ENCODE measurements at regions not wholly inside any gene's neighbourhood (a gene's known extent, or its start where the extent isn't known, plus 50 kb on each side); places are given as distances from the start of the nearest gene placed in this dataset.
"Not testable (repeated sequence)": the region's sequence is repeated elsewhere in the genome, so short reads cannot be mapped to it uniquely, and the experiment has no call there.

DNA sequence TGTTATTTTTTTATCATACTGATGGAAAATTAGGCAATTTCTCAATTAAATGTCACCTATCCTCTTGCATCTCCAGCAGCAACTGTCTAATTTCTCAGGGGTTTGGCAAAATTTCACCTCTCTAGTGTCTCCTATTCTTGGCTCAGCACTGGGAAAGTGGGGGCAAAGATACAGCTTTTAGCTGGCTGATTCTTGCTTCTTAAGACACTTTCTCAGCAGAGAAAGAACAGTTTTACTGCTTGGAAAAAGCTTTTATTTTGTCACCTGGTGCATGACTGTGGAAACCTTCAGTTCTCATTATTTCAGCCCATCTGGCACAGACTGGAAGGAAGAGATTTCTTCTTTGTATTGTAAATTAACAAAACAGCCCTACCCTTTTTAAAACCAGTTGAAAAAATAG lies 283.6 kb upstream of the SGCD start:
- H3K9me3 ChIP-seq (replicated peaks; ENCODE audit: low read length): no peaks in the 10 kb centered on the region
- H3K9ac ChIP-seq (ENCODE audit: low read depth, low read length): no peak overlapping the region
- no peak overlapping the region for H3K4me3 ChIP-seq (ENCODE audit: low read length)
- H3K27me3 ChIP-seq (ENCODE audit: control insufficient read depth, insufficient read depth, low read length): no peaks in the 10 kb centered on the region
- H3K36me3 ChIP-seq (ENCODE audit: insufficient read depth, low read length): no peaks in the 10 kb centered on the region
- H3K4me1 ChIP-seq (ENCODE audit: control insufficient read depth, insufficient read depth, low read length): no peaks in the 10 kb centered on the region
- no peak overlapping the region for H3K4me2 ChIP-seq (ENCODE audit: low read length)

GRCh38 chr5:156051972-156052371 lies 275.0 kb upstream of the SGCD start:
- Histone ChIP-seq H3K4me1 (ENCODE audit: control insufficient read depth, insufficient read depth, low read length) (no peaks in the 10 kb centered on the region), H3K36me3 (ENCODE audit: insufficient read depth, low read length) (no peaks in the 10 kb centered on the region), H3K9ac (ENCODE audit: low read depth, low read length) (no peak overlapping the region), H3K9me3 (replicated peaks; ENCODE audit: low read length) (no peaks in the 10 kb centered on the region), H3K4me3 (ENCODE audit: low read length) (no peak overlapping the region), H3K4me2 (ENCODE audit: low read length) (no peak overlapping the region), H3K27me3 (ENCODE audit: control insufficient read depth, insufficient read depth, low read length) (no peaks in the 10 kb centered on the region)

GRCh38 chr5:156052656-156053055 lies 274.3 kb upstream of the SGCD start:
- no peak overlapping the region for H3K9ac ChIP-seq (ENCODE audit: low read depth, low read length)
- no peak overlapping the region for H3K4me3 ChIP-seq (ENCODE audit: low read length)
- no peaks in the 10 kb centered on the region for H3K27me3 ChIP-seq (ENCODE audit: control insufficient read depth, insufficient read depth, low read length)

DNA sequence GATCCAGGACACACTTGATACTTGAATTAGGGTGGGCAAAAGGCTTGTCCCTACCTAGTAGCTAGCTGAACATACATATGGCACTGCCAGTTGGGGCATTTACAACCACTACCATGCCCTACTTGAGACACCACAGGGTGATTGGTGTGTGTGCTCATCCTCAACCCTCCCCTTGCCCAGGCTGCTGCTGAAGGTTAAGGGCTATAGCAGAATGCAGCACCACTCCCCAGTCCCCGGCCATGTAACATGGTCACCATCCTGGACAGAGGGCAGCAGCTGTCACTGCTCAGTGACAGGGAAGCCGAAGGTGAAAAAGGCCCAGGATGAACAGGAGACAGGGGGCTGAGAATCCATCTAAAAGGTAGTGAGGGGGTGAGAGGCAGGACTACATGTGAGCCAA lies 273.9 kb upstream of the SGCD start:
- H3K36me3 ChIP-seq (ENCODE audit: insufficient read depth, low read length): no peaks in the 10 kb centered on the region
- H3K9me3 ChIP-seq (replicated peaks; ENCODE audit: low read length): no peaks in the 10 kb centered on the region
- H3K4me1 ChIP-seq (ENCODE audit: control insufficient read depth, insufficient read depth, low read length): no peaks in the 10 kb centered on the region
- no peak overlapping the region for H3K9ac ChIP-seq (ENCODE audit: low read depth, low read length)
- no peak overlapping the region for H3K4me3 ChIP-seq (ENCODE audit: low read length)
- no peak overlapping the region for H3K4me2 ChIP-seq (ENCODE audit: low read length)
- H3K27me3 ChIP-seq (ENCODE audit: control insufficient read depth, insufficient read depth, low read length): no peaks in the 10 kb centered on the region

More at GRCh38 chr5:156052656-156053055, 274.3 kb upstream of the SGCD start:
- no peak overlapping the region for H3K4me2 ChIP-seq (ENCODE audit: low read length)
- no peaks in the 10 kb centered on the region for H3K9me3 ChIP-seq (replicated peaks; ENCODE audit: low read length)
- H3K4me1 ChIP-seq (ENCODE audit: control insufficient read depth, insufficient read depth, low read length): no peaks in the 10 kb centered on the region
- H3K36me3 ChIP-seq (ENCODE audit: insufficient read depth, low read length): no peaks in the 10 kb centered on the region

DNA sequence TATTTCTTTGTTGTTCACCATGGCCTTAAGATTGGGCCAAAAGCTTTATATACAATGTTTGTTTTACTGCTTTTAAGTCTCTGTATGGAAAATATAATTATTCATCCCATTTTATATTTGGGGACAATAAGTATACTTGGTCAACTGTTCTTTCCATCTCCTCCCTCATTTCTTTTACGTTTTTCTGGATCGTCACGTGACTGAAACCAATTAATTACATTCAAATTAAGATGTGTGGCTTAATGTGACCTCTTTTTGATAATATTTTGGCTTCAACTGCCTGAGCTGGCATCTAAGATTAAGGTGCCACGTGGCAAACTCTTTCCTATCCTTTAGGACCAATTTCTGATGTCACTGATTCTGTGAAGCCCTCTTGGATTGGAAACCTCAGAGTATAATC lies 250.1 kb upstream of the SGCD start:
- no peak overlapping the region for H3K4me3 ChIP-seq (ENCODE audit: low read length)
- H3K4me1 ChIP-seq (ENCODE audit: control insufficient read depth, insufficient read depth, low read length): no peaks in the 10 kb centered on the region
- H3K4me2 ChIP-seq (ENCODE audit: low read length): no peak overlapping the region
- H3K9ac ChIP-seq (ENCODE audit: low read depth, low read length): no peak overlapping the region
- no peaks in the 10 kb centered on the region for H3K36me3 ChIP-seq (ENCODE audit: insufficient read depth, low read length)
- H3K9me3 ChIP-seq (replicated peaks; ENCODE audit: low read length): no peaks in the 10 kb centered on the region
- H3K27me3 ChIP-seq (ENCODE audit: control insufficient read depth, insufficient read depth, low read length): no peaks in the 10 kb centered on the region

DNA sequence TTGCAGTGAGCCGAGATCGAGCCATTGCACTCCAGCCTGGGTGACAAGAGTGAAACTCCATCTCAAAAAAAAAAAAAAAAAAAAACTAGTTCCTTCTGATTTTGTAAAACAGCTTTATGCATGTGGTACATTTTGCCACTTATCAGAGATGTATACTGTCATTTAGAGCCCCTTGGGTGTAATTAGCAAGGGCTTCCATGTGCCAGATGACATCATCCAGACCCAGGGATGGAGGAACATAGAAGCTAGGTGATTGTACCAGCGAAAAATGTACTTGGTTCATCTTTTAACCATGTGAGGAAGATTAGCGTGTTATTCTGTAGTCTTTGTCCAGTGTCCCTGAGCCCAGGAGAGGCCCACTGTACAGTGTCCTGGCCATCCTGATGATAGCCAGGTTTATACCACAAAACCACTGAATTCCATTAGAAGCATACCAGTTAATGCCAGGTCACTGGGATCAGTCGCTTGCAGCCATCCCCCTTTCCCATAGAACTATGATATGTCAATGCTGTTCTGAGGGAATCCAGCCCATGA lies 239.3 kb upstream of the SGCD start:
- no peaks in the 10 kb centered on the region for H3K36me3 ChIP-seq (ENCODE audit: insufficient read depth, low read length)
- H3K4me2 ChIP-seq (ENCODE audit: low read length): no peak overlapping the region
- no peaks in the 10 kb centered on the region for H3K27me3 ChIP-seq (ENCODE audit: control insufficient read depth, insufficient read depth, low read length)
- no peaks in the 10 kb centered on the region for H3K9me3 ChIP-seq (replicated peaks; ENCODE audit: low read length)
- H3K4me1 ChIP-seq (ENCODE audit: control insufficient read depth, insufficient read depth, low read length): no peaks in the 10 kb centered on the region
- no peak overlapping the region for H3K9ac ChIP-seq (ENCODE audit: low read depth, low read length)
- H3K4me3 ChIP-seq (ENCODE audit: low read length): no peak overlapping the region

GRCh38 chr5:156089955-156090940 lies 236.7 kb upstream of the SGCD start:
- not testable (repeated sequence) for H3K36me3 ChIP-seq (ENCODE audit: insufficient read depth, low read length)

DNA sequence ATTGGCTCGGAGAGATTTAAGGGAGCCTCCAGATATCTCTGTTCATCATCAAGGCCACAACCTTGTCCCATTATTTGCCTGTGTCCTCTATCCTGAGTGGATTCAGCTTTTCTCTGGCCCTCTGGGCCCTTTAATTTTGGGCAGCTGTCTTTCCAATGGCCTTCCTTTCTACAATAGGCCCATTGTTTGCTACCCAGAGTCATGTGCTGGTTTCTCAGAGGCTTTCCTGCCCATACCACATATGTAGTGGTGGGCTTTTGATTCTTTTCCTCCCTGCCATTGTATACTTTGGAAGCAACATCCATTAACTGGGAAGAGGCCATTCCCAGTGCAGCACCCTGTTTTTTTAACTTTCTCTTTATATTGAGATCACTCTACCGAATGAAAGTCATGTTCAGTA lies 233.9 kb upstream of the SGCD start:
- Histone ChIP-seq H3K4me3 (ENCODE audit: low read length) (no peak overlapping the region), H3K9ac (ENCODE audit: low read depth, low read length) (no peak overlapping the region), H3K9me3 (replicated peaks; ENCODE audit: low read length) (no peaks in the 10 kb centered on the region), H3K4me2 (ENCODE audit: low read length) (no peak overlapping the region), H3K4me1 (ENCODE audit: control insufficient read depth, insufficient read depth, low read length) (peaks cover 5% of the 10 kb centered on the region), H3K36me3 (ENCODE audit: insufficient read depth, low read length) (no peaks in the 10 kb centered on the region), H3K27me3 (ENCODE audit: control insufficient read depth, insufficient read depth, low read length) (no peaks in the 10 kb centered on the region)

More at GRCh38 chr5:156089955-156090940, 236.7 kb upstream of the SGCD start:
- H3K4me3 ChIP-seq (ENCODE audit: low read length); H3K4me2 ChIP-seq (ENCODE audit: low read length); H3K27me3 ChIP-seq (ENCODE audit: control insufficient read depth, insufficient read depth, low read length); H3K9ac ChIP-seq (ENCODE audit: low read depth, low read length); H3K4me1 ChIP-seq (ENCODE audit: control insufficient read depth, insufficient read depth, low read length); H3K9me3 ChIP-seq (replicated peaks; ENCODE audit: low read length): not testable (repeated sequence)

GRCh38 chr5:156094001-156094400 lies 233.0 kb upstream of the SGCD start:
- Histone ChIP-seq H3K9me3 (replicated peaks; ENCODE audit: low read length) (no peaks in the 10 kb centered on the region), H3K4me2 (ENCODE audit: low read length) (peak overlapping the region; percentile 11), H3K27me3 (ENCODE audit: control insufficient read depth, insufficient read depth, low read length) (no peaks in the 10 kb centered on the region), H3K4me1 (ENCODE audit: control insufficient read depth, insufficient read depth, low read length) (peaks cover 5% of the 10 kb centered on the region), H3K9ac (ENCODE audit: low read depth, low read length) (no peak overlapping the region), H3K36me3 (ENCODE audit: insufficient read depth, low read length) (no peaks in the 10 kb centered on the region), H3K4me3 (ENCODE audit: low read length) (no peak overlapping the region)

DNA sequence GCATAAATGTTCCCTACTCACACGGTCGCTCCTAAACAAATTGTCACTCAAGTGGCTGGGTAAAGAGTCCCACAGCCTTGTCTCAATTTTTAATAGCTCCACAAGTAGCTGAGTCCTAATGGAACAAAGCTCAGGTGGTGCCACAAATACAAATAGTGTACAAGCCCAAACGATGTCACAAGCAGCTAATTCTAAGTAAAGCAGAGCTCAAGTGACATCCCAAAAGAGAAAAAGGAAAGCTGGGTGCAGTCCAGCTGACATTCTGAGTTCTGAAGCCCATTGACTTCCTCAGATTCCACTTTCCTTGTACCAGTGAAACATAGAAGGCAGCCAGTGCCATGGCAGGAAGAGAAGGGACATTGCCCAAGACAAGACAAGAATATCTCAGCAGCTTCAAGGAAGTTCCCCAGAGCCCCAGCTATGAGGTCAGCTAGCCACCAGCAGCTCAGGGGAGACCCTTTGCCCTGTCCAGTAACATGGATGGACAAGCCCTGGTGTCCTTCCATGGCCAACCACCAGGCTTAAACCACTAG lies 231.2 kb upstream of the SGCD start:
- Histone ChIP-seq H3K27me3 (ENCODE audit: control insufficient read depth, insufficient read depth, low read length) (no peaks in the 10 kb centered on the region), H3K9me3 (replicated peaks; ENCODE audit: low read length) (no peaks in the 10 kb centered on the region)

DNA sequence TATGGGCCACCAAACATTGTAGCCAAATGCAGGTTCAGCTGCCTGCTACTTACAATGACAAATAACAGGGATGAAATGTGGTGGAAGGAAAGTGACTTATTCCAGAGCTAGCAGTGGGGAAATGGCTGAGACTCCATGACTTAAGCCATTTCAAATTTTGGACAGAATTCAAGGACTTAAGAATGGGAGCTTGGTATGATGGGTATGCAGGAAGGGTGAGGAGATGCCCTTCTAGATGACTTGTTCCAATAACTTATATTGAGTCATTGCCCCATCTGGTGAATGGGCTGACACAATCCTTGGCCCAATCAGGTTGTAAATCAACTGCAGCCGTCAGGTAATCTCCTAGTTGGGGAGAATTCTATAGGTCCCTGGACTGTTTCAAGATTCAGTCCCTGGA lies 230.7 kb upstream of the SGCD start:
- Histone ChIP-seq H3K4me1 (ENCODE audit: control insufficient read depth, insufficient read depth, low read length) (peaks cover 5% of the 10 kb centered on the region), H3K4me2 (ENCODE audit: low read length) (no peak overlapping the region), H3K36me3 (ENCODE audit: insufficient read depth, low read length) (no peaks in the 10 kb centered on the region), H3K4me3 (ENCODE audit: low read length) (no peak overlapping the region), H3K9ac (ENCODE audit: low read depth, low read length) (no peak overlapping the region), H3K27me3 (ENCODE audit: control insufficient read depth, insufficient read depth, low read length) (no peaks in the 10 kb centered on the region), H3K9me3 (replicated peaks; ENCODE audit: low read length) (no peaks in the 10 kb centered on the region)

More for the DNA sequence above, 231.2 kb upstream of the SGCD start:
- no peak overlapping the region for H3K9ac ChIP-seq (ENCODE audit: low read depth, low read length)
- peaks cover 5% of the 10 kb centered on the region for H3K4me1 ChIP-seq (ENCODE audit: control insufficient read depth, insufficient read depth, low read length)
- no peaks in the 10 kb centered on the region for H3K36me3 ChIP-seq (ENCODE audit: insufficient read depth, low read length)
- no peak overlapping the region for H3K4me2 ChIP-seq (ENCODE audit: low read length)
- H3K4me3 ChIP-seq (ENCODE audit: low read length): no peak overlapping the region

All from skeletal muscle satellite cell (primary cell).